ENCODE measurements at regions not wholly inside any gene's neighbourhood (a gene's known extent, or its start where the extent isn't known, plus 50 kb on each side); places are given as distances from the start of the nearest gene placed in this dataset.

GRCh38 chr11:93967258-93967657 is 53.9 kb upstream of the HEPHL1 start:
- no peak for DNase-seq

GRCh38 chr11:93967944-93968343 is 53.2 kb upstream of the HEPHL1 start:
- no peak for DNase-seq

- no peak for DNase-seq
Observed at GRCh38 chr11:93969925-93970922, 50.9 kb upstream of the HEPHL1 start.

Data from hematopoietic multipotent progenitor cell treated with erythropoietin and hydrocortisone succinate and interleukin-3 and kit ligand, for 6 days (in vitro differentiated cells).